Mesenteric fat pad (tissue), 1 donor: ENCODE measurements at regions not wholly inside any gene's neighbourhood (a gene's known extent, or its start where the extent isn't known, plus 50 kb on each side); places are given as distances from the start of the nearest gene placed in this dataset.

Experiments used
- DNase-seq: peaks from one replicate; pipeline ENCODE4 v3.0.0-alpha.2; 2020; ENCODE audit warnings: low spot score
- donor health status: DM: yes; HTN: yes; CAD: no.

DNA sequence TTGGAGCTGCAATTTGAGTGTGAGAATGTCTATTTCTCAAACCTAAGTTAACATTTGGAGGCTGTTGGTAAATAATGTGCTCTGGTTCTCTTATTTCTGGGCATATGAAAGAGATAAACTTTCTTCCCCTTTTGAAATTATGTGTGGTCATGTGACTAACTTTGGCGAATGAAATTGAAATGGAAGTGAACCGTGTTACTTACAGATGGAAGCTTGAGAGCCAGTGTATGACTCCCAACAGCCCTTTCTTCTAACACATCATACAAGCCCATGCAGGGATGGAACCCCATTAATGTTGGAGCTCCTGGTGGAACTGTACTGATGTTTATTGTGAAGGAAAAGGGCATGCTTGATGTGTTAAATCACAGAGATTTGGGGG lies 725.8 kb downstream of the TSN start:
- no peak for DNase-seq

GRCh38 chr2:122481717-122482116 lies 726.3 kb downstream of the TSN start:
- no peak for DNase-seq

DNA sequence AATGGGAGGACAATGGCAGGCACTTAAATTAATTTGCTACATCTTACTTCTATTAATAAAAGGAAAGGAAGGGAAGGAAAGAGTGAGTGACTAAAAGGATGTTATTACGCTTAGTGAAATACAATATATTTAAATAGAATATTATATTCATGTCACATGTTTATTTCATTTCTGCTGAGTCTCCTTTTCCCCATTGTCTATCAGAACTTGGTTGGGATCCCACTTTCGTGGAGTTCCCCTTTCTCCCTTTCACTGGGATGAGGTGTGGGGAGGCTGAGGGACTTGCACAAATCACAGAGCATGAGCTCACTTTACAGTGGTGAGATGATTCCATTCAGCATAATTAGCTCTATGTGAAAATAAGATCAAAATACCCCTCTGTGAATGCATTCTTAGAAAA lies 730.6 kb downstream of the TSN start:
- DNase-seq, result no peak

GRCh38 chr2:122486705-122487415 lies 731.4 kb downstream of the TSN start:
- no peak for DNase-seq

GRCh38 chr2:122491011-122491410 lies 735.6 kb downstream of the TSN start:
- no peak for DNase-seq

DNA sequence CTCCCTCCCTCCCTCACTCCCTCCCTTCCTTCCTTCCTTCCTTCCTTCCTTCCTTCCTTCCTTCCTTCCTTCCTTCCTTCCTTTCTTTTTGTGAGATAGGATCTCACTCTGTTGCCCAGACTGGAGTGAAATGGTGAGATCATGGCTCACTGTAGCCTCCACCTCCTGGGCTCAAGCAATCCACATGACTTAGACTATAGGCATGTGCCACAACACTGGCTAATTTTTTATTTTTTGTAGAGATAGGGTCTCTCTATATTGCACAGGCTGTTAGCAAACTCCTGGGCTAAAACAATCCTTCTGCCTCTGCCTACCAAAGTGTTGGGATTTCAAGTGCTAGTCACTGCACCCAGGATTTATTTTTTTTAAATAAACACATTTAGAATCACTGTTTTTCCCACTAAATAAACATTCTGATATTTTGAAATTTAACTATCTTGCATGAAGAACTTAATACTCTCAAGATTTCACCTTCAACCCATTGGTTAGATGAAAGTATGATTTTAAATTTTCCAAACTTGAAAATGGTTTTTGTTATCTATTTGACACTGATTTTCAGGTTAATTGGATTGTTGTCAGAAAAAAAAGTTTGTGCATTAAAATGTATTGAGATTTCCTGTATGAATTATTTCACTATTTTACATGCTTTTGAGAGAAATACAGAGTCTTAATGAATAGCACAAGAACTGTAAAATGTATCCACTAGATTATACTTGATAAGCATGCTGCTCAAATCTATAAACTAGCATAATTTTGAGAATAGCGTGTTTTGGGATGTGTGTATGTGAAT lies 745.1 kb downstream of the TSN start:
- DNase-seq, result no peak

GRCh38 chr2:122506620-122507019 lies 751.2 kb downstream of the TSN start:
- no peak for DNase-seq

GRCh38 chr2:122507261-122507660 lies 751.8 kb downstream of the TSN start:
- no peak for DNase-seq

- no peak for DNase-seq
These were observed 756.6 kb downstream of the TSN start for GRCh38 chr2:122512091-122512490.

DNA sequence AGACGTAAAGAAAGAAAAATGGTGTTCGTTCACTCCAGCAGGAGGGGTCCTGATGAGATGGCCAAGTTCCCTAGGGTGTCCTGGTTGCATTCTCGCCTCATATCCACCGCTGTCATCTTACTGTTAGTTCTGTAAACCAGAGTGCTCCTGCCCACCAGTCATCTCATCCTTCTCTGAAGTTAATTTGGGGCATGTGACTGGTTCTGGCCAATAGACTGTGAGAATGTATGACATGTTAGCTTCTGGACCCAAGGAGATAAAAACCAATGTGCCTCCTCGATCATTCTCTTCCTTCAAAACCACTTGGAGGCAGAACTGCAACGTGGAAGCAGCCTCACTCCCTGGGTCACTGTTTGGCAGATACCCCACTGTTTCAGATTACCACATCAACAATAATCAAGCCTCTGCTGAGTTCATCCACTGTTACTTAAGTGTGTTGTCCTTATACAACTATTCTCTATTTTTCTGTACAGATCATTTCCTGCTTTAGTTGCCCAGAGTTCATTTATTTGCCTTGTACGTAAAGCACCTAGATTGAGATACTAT lies 759.1 kb downstream of the TSN start:
- no peak for DNase-seq

GRCh38 chr2:122515731-122516290 lies 760.4 kb downstream of the TSN start:
- DNase-seq, result no peak

DNA sequence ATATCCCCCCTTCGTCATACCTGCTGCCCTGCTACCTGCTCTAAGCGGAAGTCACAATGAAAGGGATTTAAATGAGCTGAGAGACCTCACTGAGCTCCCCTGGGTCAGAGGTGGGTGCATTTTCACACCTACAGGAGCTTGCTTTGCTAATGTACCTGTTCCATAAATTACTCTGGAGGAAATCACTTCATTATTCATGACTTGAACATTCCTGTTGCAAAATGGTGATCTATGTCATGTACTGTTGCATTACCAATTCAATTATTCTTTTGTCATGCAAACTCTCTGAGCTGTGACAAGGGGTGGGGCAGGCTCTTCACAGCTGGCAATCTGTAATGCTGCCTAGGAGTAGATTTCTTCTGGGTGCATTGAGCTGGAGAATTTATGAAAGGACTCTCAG lies 761.3 kb downstream of the TSN start:
- DNase-seq, result no peak

- no peak for DNase-seq
These were observed 763.9 kb downstream of the TSN start for GRCh38 chr2:122519366-122519765.

- DNase-seq, result no peak
These were observed 764.6 kb downstream of the TSN start for GRCh38 chr2:122519821-122520611.

DNA sequence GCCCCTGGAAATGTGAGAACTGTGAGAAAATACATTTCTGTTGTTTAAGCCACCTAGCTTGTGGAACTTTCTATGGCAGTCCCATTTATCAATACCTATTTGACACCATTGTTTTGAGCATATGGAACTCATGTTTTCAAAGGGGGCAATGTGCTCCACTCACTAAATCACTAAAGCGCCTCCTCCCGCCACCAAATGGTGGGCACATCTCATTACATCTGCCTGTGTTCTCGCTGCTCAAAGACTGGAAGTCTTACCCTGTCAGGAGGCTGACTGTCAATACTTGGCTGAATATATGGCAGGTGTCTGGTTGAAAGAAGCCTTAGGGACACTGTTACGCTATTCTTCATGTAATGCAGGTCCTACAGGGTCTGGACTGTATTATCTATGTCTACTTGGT lies 767.7 kb downstream of the TSN start:
- DNase-seq, result no peak

GRCh38 chr2:122523981-122524380 lies 768.5 kb downstream of the TSN start:
- no peak for DNase-seq

DNA sequence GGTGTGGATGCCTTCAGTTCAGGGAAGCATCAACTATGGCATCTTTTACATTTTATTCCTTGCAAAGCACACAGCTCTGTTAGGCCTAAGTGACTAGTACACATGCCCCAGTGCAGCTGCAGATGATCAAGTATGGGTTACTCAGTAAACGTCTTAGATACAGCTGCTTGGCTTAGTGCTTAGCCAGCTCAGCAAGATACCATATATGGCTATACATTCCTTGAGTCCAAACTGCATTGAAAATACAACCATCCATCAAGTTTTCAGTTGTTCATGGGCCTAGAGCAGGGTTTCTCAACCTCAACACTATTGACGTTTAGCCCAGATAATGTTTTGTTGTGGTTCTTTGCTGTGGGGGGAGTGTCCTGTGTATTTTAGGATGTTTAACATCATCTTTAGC lies 769.9 kb downstream of the TSN start:
- no peak for DNase-seq

- no peak for DNase-seq
These were observed 772.6 kb downstream of the TSN start for GRCh38 chr2:122528061-122528460.

GRCh38 chr2:122528958-122529705 lies 773.7 kb downstream of the TSN start:
- DNase-seq, result no peak

DNA sequence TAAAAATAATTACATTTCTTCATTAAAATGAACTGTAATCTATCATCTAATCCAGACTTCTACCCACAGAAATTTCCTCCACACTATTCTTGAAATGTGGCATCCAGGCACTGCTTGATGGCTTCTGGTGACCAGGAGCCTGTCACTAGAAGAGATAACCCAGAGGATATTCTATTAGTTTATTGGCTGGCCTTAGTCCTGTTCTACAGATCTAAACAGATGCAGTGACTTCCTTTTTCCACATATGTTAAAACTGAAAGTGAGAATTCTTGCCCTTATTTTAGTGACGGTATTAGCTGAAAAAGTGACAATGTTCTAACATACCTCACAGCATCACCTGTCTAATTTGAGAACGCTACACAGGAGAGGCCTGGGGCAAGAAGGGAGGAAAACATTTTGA lies 775.4 kb downstream of the TSN start:
- DNase-seq, result no peak
